ENCODE measurements at regions not wholly inside any gene's neighbourhood (a gene's known extent, or its start where the extent isn't known, plus 50 kb on each side); places are given as distances from the start of the nearest gene placed in this dataset.

DNA sequence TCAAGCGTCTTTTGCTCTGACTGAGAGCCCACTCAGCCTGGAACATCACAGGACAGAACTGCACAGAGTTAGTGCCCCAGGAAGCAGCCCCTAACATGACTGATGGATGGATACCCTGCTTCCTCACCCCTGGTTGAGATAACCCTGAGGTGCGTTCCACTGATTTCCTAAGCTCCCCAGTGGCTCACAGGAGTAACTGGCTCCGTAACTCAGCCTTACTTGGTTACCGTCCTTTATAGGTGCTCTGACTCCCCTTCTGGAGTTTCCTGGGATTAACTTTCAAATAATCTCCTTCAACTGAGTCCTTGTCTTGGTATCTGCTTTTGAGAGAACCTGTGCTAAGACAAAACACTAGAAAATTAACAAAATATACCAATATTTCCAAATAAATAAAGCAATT is 449.5 kb downstream of the AGTPBP1 start:
- TF ChIP-seq, protein P1, sequence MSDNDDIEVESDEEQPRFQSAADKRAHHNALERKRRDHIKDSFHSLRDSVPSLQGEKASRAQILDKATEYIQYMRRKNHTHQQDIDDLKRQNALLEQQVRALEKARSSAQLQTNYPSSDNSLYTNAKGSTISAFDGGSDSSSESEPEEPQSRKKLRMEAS (IDR thresholded peaks at IDR 0.05), result no peak
- TF ChIP-seq ZBTB7A (IDR thresholded peaks at IDR 0.05; ENCODE audit: low read depth) (no peak), FOXM1 (IDR thresholded peaks at IDR 0.05; ENCODE audit: borderline replicate concordance, low read depth) (no peak), EP300 (IDR thresholded peaks at IDR 0.05; ENCODE audit: borderline replicate concordance) (no peak), CEBPB (IDR thresholded peaks at IDR 0.05) (no peak), CREB1 (IDR thresholded peaks at IDR 0.05; ENCODE audit: low read depth) (no peak)

All from Ishikawa (cell line).